Esophagus squamous epithelium (tissue), 5 donors: ENCODE measurements at regions not wholly inside any gene's neighbourhood (a gene's known extent, or its start where the extent isn't known, plus 50 kb on each side); places are given as distances from the start of the nearest gene placed in this dataset.

Source experiments
- DNase-seq: peaks from one replicate; lab custom pipeline; 2025; lab: John Stamatoyannopoulos, UW
- H3K27ac ChIP-seq, 4 donors: fragments of 200-600 bp; sonication (generic); one replicate each; pipeline ENCODE4 v1.5.1; 2016 to 2019; ENCODE audit warnings: mild to moderate bottlenecking in 1 of 4
- H3K27me3 ChIP-seq, 4 donors: fragments of 200-600 bp; sonication (generic); 1 replicate in 3 of 4; 2 replicates in 1 of 4; pipeline versions ENCODE4 v1.5.1 to v1.6.0; 2017 to 2021; ENCODE audit warnings: antibody characterized with exemption in 1 of 4
- H3K36me3 ChIP-seq, 3 donors: fragments of 200-600 bp; sonication (generic); one replicate each; pipeline ENCODE4 v1.5.1; 2016 to 2019
- H3K4me1 ChIP-seq, 3 donors: fragments of 200-600 bp; sonication (generic); one replicate each; pipeline ENCODE4 v1.5.1; 2017 to 2019
- H3K4me3 ChIP-seq, 4 donors: fragments of 200-600 bp; sonication (generic); 1 replicate in 3 of 4; 2 replicates in 1 of 4; pipeline ENCODE4 v1.5.1; 2016 to 2019; ENCODE audit warnings: mild to moderate bottlenecking in 2 of 4, moderate library complexity in 1 of 4
- H3K9me3 ChIP-seq, 3 donors: fragments of 200-600 bp; sonication (generic); one replicate each; pipeline ENCODE4 v1.5.1; 2016 to 2019
- CTCF ChIP-seq, 6 experiments: fragments of 450-650 bp in 4 of 6; fragments of 200-600 bp in 2 of 6; sonication (generic) in 2 of 6; IDR thresholded peaks; one replicate each; pipeline ENCODE4 v1.5.1; 2016 to 2019; ENCODE audit warnings: antibody characterized with exemption in 6 of 6, mild to moderate bottlenecking in 4 of 6, moderate library complexity in 4 of 6
- POLR2A ChIP-seq, 4 donors: fragments of 450-650 bp; IDR thresholded peaks; one replicate each; pipeline ENCODE4 v1.6.1; 2017; ENCODE audit warnings: antibody characterized with exemption in 4 of 4, mild to moderate bottlenecking in 4 of 4, moderate library complexity in 3 of 4
- WGBS, 2 donors: methylation state at CpG; one replicate each; pipeline ENCODE4 v1.1.5; 2018; 5-methylcytosine and 5-hydroxymethylcytosine counted together
- intact Hi-C: fragments of 100-400 bp; cut with DNase I; formaldehyde crosslinking; loops from one replicate; pipeline ENCODE4 v1.15.0; 2022
- donor health status: DM: yes; HTN: yes; CAD: no.

DNA sequence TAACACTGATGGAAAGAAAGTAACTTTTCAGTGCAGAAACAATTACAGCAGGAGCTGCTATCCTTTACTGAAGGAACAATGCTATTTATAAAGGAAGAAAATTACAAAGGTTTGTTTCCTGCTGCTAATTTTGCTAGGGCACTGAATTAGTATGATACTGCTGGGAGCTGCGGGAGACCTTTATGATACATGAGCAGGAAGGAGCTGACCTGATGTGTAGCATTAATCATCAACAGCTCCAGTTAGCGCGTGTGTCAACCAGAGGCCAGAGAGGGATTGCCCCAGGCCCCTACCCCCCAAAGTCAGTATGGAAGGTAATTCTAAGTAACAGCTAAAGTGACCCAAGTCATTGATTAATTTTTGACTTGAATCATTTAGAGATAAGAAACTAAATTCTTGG lies 728.9 kb downstream of the PCDH18 start:
- H3K4me3 ChIP-seq = no peak overlapping the region
- H3K27ac ChIP-seq = no peak overlapping the region
- WGBS, 2 donors = 57 to 79% methylated on average over 3 of the region's 3 CpGs
- H3K9me3 ChIP-seq = no peaks in the 10 kb centered on the region
- no peak for TF ChIP-seq CTCF (IDR thresholded peaks at IDR 0.05)
- no peak for TF ChIP-seq POLR2A (IDR thresholded peaks at IDR 0.05)
- intact Hi-C loops = no loop called here
- no peak for DNase-seq
- no peaks in the 10 kb centered on the region for H3K36me3 ChIP-seq
- no peaks in the 10 kb centered on the region for H3K4me1 ChIP-seq
- H3K27me3 ChIP-seq = no peaks in the 10 kb centered on the region

- Histone ChIP-seq H3K9me3 (no peaks in the 10 kb centered on the region), H3K27me3 (no peaks in the 10 kb centered on the region), H3K4me3 (no peak overlapping the region), H3K4me1 (no peaks in the 10 kb centered on the region), H3K27ac (no peak overlapping the region), H3K36me3 (no peaks in the 10 kb centered on the region)
- TF ChIP-seq CTCF (IDR thresholded peaks at IDR 0.05) = no peak
- TF ChIP-seq POLR2A (IDR thresholded peaks at IDR 0.05) = no peak
- no peak for DNase-seq
- WGBS, 2 donors = 53 to 55% methylated on average over 3 of the region's 3 CpGs
- intact Hi-C loops = no loop called here
Measured at GRCh38 chr4:136800248-136800647, 732.0 kb downstream of the PCDH18 start.

DNA sequence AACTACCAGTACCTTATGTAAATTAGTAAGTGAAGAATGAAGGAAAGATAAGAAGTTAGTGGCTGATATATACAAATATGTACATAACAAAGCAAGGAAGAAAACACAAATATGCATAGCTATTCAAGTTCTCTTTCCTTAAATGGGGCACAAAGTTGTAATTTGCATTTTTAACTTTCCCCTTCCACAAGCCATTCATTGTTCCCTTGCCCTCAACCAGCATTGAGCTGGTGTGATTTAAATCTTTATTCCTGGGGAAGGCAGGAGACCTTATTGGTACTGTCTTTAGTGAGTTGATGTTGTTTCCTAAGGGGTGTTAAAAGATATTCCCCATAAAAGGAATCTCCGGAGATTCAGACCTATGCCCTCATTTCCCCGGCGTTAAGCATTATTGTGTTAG lies 735.3 kb downstream of the PCDH18 start:
- Histone ChIP-seq H3K4me3 (no peak overlapping the region), H3K9me3 (no peaks in the 10 kb centered on the region), H3K27me3 (no peaks in the 10 kb centered on the region), H3K27ac (no peak overlapping the region), H3K36me3 (no peaks in the 10 kb centered on the region), H3K4me1 (no peaks in the 10 kb centered on the region)
- TF ChIP-seq CTCF (IDR thresholded peaks at IDR 0.05) = no peak
- intact Hi-C loops = no loop called here
- 70 to 91% methylated on average over 3 of the region's 3 CpGs for WGBS, 2 donors
- DNase-seq = no peak

DNA sequence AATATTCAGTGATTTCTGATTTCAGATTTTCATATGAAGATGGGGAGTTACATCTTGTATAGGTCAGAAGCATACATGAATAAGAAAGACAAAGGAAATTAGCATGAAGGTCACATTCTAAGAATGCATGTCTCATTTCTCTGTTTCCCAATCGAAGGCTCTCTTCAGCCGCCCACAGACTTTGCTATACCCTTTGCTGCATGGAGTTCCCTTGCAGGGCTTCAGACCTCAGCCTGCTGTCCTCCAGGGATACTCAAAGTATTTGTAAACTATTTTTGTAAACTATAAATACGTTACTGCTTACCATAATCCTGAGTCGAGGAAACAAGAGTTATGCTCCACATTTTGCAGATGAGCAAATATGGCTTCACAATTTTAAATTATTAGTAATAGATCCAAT lies 738.4 kb downstream of the PCDH18 start:
- intact Hi-C loops = no loop called here
- Histone ChIP-seq H3K27me3 (no peaks in the 10 kb centered on the region), H3K4me3 (no peak overlapping the region), H3K27ac (no peak overlapping the region), H3K9me3 (no peaks in the 10 kb centered on the region), H3K36me3 (no peaks in the 10 kb centered on the region), H3K4me1 (no peaks in the 10 kb centered on the region)
- DNase-seq = no peak
- 67% methylated on average over 4 of the region's 4 CpGs for WGBS, 2 donors
- TF ChIP-seq CTCF (IDR thresholded peaks at IDR 0.05) (no peak), POLR2A (IDR thresholded peaks at IDR 0.05) (no peak)

DNA sequence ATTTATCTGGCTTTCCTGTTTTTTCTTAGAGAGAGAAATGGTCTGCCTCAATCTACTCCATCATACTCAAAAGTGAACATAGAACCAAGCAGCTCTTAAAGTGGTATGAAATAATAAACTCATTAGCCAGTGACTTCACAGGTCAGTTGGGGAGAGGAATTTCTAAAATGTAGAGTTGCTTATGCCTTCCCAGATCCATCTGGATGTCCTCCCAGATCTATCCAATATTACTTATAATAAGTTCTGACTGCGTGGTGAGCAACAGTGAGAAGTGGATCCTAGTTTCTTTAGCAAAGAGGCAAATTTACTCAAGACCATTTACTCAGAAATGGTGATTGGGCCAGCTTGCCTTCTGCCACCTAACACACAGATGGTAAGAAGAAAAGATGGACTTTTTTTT lies 748.0 kb downstream of the PCDH18 start:
- WGBS, 2 donors = 35 to 36% methylated on average over 1 of the region's 1 CpG
- Histone ChIP-seq H3K36me3 (no peaks in the 10 kb centered on the region), H3K4me1 (no peaks in the 10 kb centered on the region), H3K27me3 (no peaks in the 10 kb centered on the region), H3K9me3 (no peaks in the 10 kb centered on the region), H3K27ac (no peak overlapping the region), H3K4me3 (no peak overlapping the region)
- TF ChIP-seq CTCF (IDR thresholded peaks at IDR 0.05) (no peak), POLR2A (IDR thresholded peaks at IDR 0.05) (no peak)
- DNase-seq = no peak
- intact Hi-C loops = no loop called here
